GM12891 (cell line): ENCODE measurements at regions not wholly inside any gene's neighbourhood (a gene's known extent, or its start where the extent isn't known, plus 50 kb on each side); places are given as distances from the start of the nearest gene placed in this dataset.

ENCODE experiments used
- POLR2A ChIP-seq: IDR thresholded peaks from 2 replicates; pipeline ENCODE4 v1.6.1; 2011; ENCODE audit warnings: low read depth, low read length, control low read depth
- POLR2AphosphoS5 ChIP-seq: IDR thresholded peaks from 2 replicates; pipeline ENCODE4 v1.6.1; 2011; ENCODE audit warnings: low read depth, low read length, control low read depth
- TAF1 ChIP-seq: IDR thresholded peaks from 2 replicates; pipeline ENCODE4 v1.6.1; 2011; ENCODE audit warnings: low read depth, low read length, control low read depth

DNA sequence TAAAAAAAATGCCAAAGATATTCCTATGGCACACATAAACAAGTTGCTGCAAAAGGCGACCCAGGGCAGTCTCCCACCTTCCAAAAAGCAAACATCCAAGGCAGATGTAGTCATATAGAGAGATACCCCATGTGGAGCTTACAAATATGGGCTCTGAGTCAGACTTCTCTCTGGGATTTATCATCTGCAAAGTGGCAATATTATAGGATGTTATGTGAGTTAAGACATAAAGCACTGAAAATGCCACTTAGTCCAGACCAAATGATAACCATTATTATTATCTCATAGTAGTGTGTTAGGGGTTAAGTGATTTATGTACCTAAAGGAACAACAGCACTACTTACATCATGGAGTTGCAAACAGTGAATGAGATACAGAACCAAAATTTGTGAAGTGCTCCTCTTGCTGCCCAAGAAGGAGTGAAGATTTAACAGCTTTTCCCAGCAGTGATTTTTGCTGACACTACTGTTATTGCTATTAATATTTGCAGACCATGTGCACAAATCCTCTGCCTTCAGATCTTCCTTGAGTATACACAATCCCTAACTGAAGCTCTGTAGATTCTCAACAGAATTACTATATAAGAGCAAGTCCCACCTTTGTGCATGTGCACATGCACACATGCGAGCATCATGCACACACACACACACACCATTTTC, 560.0 kb upstream of the SALL1 start:
- TF ChIP-seq TAF1 (no peak), POLR2A (no peak), POLR2AphosphoS5 (no peak)
